Middle frontal gyrus (tissue), 1 donor: ENCODE measurements at regions not wholly inside any gene's neighbourhood (a gene's known extent, or its start where the extent isn't known, plus 50 kb on each side); places are given as distances from the start of the nearest gene placed in this dataset.

Experiments
- DNase-seq: peaks from one replicate; pipeline ENCODE4 v3.0.0-alpha.2; 2015; ENCODE audit warnings: low spot score; ENCODE audit errors: extremely low spot score

DNA sequence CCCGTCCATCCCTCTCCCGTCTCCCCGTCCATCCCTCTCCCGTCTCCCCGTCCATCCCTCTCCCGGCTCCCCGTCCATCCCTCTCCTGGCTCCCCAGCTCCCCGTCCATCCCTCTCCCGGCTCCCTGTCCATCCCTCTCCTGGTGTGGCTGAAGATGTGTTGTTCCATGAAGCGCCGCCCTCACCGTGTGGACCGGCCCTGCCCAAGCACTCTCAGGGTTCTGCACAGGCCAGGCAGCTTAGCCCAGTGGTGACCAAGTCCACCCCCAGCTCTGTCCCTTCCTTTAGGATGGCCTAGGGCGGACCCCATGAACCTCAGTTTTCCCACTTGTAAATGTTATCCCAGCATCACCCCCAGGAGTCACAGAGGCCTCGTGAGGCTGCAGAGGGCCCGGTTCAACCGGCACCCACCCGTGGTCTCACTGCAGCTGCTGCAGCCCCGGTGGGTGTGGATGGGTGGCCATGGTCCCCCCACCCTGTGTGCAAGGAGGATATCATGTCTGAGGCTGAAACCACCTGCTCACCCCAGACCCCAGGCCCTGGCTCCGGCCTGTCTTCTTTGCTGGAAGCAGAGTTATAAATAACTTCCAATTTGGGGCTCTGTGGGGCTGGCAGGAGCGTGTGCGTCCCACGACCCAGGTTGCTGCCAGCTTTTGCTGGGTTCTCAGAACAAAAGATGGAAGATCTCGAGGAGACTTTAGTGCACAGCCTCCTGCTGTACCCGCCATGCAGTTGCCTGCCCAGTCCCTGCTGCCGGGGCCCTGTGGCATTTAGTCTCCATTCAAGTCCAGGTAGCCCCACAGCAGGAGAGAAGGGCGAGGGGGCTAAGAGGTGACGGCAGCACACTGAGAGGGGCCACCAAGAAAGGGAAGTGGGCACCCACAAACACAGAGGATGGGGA is 1147.8 kb downstream of the BRD1 start:
- no peak for DNase-seq

DNA sequence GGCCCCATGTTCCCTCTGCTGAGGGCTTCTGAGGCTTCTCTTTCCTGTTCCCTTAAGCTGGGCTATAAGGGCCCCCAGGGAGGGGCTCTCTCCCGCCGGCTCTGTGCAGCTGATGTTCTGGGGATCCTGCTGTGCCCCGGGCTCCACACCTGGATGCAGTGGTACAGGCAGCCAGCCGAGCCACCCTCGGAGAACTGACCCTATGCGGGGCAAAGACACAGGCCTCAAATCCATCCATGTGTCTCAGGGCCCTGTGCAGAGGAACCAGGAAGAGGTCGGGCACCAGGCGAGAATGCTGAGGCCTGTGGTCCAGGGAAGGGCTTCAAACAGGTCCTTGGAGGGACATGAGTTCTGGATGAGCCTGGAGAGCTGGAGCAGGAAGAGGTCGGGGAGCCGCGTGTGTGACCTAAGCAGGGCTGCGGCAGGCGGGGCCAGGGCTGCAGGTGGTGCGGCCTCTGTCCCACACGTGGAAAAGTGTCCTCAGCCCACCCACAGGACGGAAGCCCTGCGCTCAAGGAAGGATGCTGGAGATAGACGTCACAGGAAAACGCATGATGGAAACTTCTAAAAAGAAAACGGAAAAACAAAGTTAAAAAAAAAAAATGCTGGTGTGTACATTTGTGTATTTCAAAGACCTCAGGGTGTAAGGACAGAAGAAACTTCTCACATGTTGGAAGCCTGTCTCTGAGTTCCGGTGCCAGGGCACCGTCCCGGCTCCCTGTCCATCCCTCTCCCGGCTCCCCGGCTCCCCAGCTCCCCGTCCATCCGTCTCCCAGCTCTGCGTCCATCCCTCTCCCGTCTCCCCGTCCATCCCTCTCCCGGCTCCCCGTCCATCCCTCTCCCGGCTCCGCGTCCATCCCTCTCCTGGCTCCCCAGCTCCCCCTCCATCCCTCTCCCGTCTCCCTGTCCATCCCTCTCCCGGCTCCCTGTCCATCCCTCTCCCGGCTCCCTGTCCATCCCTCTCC is 1149.2 kb downstream of the BRD1 start:
- DNase-seq = no peak

DNA sequence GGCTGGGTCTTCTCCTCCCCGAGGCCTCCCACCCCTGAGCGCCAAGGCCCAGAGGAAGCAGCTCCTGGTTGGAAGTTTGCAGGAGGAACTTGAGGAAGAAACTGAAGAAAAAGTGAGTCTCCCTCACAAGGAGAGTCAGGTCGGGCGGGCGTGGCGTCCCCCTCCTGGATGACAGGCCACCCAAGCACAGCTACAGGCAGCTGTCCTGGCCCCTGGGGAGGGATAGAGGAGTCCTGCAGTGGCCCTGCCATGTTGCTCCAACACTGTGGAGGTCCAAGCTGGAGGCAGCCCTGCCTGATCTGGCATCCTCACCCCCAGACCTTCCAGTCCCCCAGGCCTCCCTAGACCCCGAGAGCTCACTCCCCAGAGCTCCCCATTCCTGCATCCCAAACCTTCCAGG is 1150.1 kb downstream of the BRD1 start:
- DNase-seq = no peak

DNA sequence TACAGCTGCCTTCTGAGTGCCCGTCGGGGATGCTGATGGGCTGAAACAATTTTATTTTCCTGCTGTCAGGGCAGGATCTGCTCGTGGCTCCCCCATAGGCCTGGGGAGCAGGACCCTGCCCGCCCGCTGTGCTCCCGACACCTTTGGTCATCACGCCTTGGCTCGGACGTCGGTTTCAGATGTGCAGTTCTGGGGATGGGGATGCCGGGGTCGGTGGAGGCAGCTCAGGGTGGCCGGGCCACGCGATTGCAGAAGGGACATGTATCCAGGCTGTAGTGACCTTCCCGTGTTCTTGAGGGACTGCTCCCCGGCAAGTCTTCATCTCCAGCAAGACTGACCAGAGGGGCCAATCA is 1150.5 kb downstream of the BRD1 start:
- no peak for DNase-seq

DNA sequence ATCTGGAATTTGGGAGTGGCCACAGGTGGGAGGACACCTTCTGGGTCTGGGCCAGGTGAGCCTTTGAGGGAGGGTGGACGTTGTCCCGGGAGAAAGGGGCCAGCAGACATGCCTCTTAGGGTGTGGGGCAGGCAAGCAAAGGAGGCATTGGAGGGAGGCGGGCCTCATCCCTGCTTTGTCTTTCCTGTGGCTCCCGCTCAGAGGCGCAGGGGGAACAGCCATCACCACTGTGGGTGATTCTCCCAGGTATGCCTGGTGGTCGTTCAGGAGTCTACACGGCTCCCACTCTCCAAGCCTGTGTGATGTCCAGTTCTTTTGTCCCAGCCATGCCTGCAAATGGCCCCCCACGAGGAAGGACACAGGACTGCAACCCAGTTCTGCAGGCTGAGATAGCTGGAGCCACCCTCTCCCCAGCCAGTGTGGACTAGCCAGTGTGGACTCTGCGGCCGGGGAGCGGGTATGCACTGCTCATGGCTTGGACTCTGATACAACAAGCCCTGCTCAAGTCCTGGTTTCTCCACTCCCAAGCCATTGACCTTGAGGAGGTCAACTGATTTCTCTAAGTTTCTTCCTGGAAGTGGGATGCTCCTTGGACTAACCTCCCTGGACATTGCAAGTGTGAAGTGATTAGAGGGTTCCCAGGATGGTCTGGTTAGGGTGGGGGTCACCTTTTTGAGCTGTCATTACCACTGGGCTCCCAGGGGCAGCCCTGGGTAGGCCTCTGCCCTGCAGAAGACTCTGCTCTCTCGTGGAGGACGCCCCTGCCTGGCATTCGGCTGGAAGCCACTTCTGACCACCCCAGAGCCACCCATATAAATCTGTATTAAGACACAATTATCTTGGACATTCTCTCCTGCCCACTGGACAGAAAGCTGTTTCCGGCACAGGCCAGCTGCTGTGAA is 1151.2 kb downstream of the BRD1 start:
- no peak for DNase-seq

DNA sequence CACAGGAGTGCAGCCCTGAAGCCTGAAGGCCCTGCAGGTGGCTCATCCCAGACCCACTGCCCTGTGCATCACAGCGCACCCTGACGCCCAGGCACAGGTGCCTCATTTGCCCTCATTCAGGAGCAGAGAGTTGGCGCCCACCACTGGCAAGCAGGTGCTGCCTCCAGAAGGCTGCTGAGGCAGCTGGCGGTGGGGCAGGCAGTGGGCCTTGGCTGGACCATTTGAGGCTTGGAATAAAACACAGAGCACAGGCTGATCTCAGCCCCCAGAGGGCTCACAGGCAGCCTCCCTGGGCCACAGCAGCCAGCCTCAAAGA is 1151.9 kb downstream of the BRD1 start:
- DNase-seq = no peak

DNA sequence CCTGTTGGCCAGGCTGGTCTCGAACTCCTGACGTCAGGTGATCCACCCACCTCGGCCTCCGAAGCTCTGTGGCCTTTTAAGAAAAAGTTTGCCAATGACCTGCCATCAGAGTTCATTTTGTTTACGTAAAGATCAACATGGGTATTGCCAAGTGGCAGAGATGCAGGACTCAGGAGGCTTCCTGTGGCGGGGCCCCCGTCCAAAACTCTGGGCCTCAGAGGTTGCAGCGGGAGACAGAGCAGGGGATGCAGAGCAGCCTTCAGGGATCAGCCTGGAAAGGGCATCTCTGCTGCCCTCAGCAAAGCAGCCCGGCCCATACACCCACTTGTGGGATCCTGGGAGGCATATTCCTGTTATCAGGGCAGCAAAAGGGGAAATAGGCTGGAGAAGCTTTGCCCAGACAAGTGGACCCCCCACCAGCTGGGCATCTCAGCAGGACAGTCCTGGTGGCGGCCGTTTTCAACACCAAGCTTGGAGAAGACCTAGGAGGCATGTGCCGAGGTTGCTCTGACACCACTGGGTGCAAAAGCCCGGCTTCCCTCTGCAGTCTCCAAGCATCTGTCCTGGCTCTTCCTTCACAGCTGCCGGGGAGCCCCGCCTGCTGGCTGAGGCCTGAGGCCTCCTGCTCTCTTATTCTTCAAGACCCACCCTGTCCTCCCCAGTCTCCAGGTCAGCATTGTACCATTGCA is 1152.4 kb downstream of the BRD1 start:
- no peak for DNase-seq

DNA sequence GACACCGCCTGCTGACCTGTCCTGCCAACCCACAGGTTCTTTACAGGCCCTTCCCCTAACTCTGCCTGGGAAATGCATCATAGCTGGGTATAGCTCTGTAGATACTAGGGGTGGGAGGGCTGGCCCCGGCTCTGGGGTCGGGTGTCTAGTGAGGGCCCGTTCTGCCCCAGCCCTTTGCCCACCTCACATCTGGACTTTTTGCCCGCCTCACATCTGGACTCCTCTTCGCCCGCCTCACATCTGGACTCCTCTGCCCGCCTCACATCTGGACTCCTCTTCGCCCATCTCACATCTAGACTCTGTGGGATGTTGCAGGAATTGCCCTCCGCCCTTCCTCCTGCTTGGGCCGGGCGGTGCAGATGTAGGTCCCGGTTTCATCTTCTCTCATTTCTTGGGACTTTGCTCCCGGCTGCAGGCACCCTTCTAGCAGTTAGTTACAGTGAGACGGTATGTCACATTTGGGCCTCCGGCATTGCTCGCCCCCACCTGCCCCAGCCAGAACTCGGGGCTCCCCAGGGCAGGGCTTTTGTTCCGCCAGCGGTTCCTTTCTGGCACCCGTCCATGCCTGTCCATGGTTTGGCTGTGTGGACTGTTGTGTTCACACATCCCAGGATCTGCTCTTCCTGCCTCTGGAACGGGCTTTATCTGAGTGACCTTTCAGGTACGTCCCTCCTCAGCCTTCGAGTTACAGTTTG is 1153.7 kb downstream of the BRD1 start:
- no peak for DNase-seq

DNA sequence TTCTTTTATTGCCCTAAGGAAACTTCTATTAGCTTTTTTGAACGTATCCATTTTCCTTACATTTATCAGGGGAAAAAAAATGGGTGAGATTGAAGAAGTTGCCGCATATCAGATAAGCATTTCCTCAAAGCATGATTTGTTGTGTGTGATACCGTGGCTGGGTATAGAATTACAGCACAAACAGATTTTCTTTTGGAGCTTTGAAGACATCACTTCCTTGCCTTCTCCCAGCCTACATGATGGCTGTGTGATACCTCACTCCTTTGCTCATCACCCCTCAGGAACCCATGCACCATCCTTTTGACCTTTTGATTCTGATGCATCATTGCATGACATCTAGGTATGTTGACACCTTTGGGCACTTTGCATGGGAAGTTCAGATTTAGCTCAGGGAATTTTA is 1155.3 kb downstream of the BRD1 start:
- no peak for DNase-seq

DNA sequence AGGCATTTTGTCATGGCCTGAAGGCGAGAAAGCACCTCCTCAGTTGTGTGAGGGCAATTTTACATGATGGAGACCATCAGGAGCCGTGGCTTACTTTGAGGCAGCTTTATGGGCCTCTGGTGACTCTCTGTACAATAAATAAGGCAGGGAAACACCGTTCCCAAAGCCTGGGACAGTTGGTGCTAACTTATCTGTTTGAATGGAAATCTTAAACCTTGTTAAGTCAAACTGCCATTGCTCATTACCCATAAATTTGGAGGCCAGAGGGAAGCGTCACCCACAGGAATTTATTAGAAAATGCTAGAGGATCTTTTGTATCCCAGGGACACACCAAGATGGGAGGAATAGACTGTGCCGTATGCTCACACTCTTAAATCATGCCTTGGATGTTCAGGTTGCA is 1156.9 kb downstream of the BRD1 start:
- no peak for DNase-seq

DNA sequence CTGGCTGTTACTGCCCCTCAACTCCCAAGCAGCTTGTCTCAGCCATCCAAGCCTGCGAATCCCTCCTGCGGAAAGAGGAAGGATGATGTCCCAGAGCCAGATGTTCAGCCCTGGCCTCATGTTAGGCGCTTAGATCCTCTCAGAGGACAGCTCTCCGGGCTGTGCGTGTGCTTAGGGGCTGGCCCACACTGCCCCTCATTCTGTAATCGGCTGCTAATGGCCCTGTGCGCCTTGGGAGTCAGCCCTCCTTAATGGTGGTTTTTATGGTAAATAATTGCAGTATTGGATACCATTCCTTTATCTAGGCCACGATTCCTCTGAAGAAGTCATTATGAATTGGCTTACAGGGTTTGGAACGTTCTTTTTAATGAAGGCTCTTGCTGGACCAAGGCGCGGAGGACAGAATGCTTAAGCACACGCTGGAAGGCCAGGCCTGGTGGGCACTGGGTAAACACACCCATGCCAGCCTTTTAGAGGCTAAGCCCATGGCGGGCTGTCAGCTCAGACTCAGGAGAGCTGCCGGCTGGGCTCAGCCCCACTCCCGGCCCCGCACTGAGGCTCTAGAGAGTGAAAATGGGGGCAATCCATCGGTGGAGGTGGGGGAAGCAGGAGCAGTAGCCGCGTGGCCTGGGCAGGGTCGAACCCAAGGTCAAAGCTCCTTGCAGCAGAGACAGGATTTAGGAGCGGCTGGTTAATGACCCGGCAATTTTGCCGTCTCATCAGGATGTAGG is 1157.5 kb downstream of the BRD1 start:
- no peak for DNase-seq

DNA sequence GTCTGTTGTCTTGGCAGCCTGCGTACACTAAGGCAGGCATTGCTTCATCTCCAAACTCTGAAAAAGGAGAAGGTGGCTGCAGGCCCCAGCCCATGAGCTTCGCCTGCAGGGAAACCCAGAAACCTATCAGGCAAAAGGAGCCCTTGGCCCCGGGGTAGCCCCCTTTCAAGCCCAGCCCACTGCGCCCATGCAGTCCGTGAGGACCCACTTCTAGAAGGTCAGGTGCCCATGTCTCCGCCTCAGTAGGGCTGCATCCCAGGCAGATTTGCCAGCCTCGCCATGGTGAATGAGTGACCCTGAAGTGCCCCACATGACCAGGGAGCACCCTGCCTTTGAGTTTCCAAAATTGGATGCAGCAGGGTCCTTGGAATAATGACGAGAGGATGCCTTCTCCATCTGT is 1158.4 kb downstream of the BRD1 start:
- no peak for DNase-seq

DNA sequence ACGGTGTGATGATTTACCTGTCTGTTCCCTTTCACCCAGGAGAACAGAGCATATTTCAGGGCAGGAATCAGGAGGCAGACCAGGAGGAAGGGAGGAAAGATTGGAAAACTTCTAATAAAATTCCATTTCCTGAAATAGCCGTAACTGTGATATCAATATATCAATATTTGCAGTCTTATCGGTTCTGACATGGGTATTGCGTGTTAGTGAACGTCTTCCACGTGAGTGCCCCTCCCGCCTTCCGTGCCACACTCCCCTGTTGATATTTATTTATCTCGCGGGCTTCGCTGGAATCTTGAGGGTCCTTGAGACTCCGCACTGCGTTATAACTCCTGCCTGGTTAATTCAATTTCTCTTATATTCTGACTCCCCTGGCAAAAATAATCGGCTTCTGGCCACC is 1160.4 kb downstream of the BRD1 start:
- no peak for DNase-seq

DNA sequence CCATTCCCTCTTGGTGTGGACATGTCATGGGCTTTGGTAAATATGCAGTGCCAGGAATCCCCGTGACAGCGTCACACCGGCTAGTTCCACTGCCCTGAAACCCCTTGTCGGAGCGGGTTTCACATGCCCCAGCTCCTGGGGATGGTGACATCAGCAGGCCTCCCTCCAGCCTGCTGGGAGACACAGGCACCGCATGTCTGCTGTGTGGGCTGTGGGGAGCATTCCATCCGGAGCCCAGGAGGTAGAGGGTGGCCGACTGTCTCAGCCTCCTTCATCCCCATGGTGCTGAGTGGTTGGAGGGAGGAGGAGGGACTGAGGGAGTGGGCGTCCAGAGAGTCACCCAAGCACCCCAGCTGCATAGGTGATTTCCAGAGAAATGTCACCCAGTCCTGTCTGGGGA is 1161.1 kb downstream of the BRD1 start:
- DNase-seq = no peak

DNA sequence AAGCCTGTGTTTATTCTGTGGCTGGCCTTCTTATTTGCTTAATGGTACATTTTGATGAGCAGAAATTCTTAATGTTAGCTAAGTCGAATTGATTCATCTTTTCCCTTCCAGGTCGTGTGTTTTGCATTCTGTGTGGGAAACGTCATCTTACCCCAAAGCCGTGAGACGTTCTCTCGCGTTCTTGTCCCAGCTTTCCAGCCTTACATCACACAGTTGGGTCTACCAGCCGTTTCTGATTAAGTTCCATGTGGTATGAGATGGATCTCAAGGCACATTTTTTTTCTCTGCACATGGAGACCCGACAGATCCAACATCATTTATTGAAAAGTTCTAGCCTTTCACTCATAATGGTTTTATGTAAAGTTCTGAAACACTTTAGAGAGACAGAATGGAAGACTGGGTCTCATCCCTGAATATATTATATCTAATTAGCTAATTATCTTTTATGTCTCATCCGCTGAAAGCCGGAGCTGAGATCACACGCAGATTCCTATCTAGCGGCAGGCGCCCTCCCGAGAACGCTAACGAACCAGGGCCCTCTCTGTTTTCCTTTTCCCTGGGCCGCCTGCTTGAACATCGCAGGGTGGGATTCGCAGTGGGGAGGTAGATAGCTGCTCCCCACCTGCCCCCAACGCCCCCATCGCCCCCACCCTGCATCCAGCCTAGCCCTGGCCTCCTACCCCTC is 1162.2 kb downstream of the BRD1 start:
- DNase-seq = no peak

DNA sequence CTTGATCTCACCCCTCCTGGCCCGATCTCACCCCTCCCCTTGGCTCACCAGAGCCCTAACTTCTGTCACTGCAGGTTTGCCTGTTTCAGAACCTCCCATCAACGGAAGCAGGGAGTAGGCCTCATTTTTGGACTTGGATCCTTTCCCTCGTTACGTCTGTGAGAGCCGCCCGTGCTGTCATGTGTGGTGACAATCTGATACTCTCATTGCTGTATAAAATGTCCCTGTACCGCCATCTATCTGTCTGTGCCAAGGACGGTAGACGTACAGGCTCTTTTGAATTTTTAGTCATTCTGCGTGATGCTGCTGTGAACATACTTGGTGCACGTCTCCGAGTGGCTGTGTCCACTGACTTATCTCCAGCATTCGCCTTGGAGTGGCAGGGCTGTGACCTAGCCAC is 1163.1 kb downstream of the BRD1 start:
- DNase-seq = no peak

DNA sequence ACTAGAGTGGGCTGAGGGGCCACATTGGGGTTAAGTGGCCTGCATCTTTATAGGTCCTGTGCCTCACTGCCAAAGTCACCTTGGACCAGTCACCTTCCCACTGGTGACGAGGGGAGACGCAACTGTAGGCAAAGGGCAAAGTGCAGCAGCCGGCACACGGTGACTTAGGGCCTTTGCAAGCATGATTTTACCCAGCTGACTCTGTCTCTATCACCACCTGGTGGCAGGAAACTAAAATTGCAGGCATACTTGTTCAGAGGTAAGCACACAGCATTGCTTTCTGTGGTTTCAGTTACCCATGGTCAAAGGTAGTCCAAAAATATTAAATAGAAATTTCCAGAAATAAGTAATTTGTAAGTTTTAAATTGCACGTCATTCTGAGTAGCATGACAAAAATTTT is 1164.4 kb downstream of the BRD1 start:
- no peak for DNase-seq

DNA sequence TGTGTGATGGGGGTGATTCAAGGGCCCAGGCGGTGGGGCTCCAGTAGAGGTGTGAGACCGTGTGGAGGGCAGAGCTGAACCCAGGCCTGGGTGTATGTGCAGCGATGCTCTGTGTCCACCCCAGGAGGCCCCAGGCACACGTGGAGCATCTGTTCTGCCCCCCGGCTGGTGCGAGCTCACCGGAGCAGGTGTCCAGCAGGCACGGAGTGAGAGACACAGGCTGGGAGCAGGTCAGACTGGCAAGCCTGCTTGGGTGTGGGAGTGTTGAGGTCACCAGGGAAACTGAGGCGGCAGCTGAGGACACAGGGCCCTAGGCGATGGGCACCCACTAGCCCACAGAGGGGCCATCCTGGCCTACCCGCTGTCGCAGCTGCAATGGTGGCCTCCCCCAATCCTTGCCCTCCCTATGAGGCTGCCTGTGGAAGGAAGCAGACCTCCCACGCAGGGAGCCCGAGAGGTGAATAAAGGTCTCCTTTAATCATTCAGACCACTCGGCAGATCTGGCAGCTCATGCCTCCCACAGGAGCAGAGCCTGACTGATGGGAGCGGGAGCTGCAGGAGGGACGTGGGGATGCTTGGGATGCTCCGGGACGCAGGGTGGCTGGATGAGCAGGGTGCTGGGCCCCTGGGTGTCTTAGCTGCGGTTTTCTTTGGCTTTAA is 1165.1 kb downstream of the BRD1 start:
- DNase-seq = no peak

DNA sequence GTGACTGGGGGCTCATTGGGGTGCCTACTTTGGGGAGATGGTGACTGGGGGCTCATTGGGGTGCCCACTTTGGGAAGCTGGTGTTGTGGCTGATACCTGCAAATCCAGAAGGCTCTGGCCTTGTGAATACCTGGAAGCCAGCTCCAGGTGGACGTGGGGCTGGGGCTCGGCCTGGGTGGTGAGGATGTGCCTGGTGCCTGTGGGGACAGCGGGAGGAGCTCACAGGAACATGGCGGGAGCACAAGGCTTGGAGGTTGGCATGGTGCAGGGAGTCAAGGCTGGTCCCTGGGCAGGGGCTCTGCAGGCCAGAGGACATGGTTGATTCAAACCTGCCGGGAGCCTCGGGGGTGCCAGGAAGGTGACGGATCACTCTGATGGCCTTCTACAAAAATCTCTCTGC is 1165.7 kb downstream of the BRD1 start:
- DNase-seq = no peak
